ENCODE measurements at regions not wholly inside any gene's neighbourhood (a gene's known extent, or its start where the extent isn't known, plus 50 kb on each side); places are given as distances from the start of the nearest gene placed in this dataset.
"Not testable (repeated sequence)": the region's sequence is repeated elsewhere in the genome, so short reads cannot be mapped to it uniquely, and the experiment has no call there.

- TF ChIP-seq FOXM1 (IDR thresholded peaks at IDR 0.05; ENCODE audit: low read depth, low read length); CTCF (IDR thresholded peaks at IDR 0.05 in 2 of 3, conservative IDR thresholded peaks at IDR 0.05 in 1 of 3; ENCODE audit: control insufficient read depth in 2 of 3, extremely low read depth in 1 of 3, insufficient read depth in 1 of 3, low read depth in 3 of 3, low read length in 3 of 3); BRCA1 (IDR thresholded peaks at IDR 0.05; ENCODE audit: low read depth, low read length); POLR2A (IDR thresholded peaks at IDR 0.05; ENCODE audit: low read depth, low read length); ESRRA (IDR thresholded peaks at IDR 0.05; ENCODE audit: low read length); SMAD1 (IDR thresholded peaks at IDR 0.05; ENCODE audit: low read depth, partially characterized antibody): not testable (repeated sequence)
These were observed 924.5 kb downstream of the DTWD2 start for GRCh38 chr5:118063836-118064235.

All from GM12878 (cell line).